GM12878 (cell line): ENCODE measurements at regions not wholly inside any gene's neighbourhood (a gene's known extent, or its start where the extent isn't known, plus 50 kb on each side); places are given as distances from the start of the nearest gene placed in this dataset.

Experiments
- ATAC-seq: fragments of 200-7000 bp; cut with Tn5 transposase; 3 replicates; pipeline ENCODE4 v1.9.1; 2020; ENCODE audit warnings: mild to moderate bottlenecking, moderate library complexity
- BruUV-seq: library from RNA; stranded (reverse); fragments of 400-500 nt; replicated peaks from 2 replicates; lab custom pipeline; 2021; lab: Mats Ljungman, UMichigan
- CTCF ChIA-PET: fragments of 300-600 bp; sonication (Branson Sonifier 250); formaldehyde crosslinking; extraction: SDS; loops from one replicate; lab custom pipeline; 2021; ENCODE audit warnings: inconsistent platforms; lab: Yijun Ruan, JAX
- POLR2A ChIA-PET: fragments of 350-600 bp; formaldehyde crosslinking; extraction: SDS; loops from one replicate; lab custom pipeline; 2021; ENCODE audit warnings: inconsistent platforms; lab: Charles Lee
- RAD21 ChIA-PET: fragments of 300-600 bp; sonication (Branson Sonifier 250); formaldehyde crosslinking; loops from one replicate; lab custom pipeline; 2023; ENCODE audit warnings: antibody characterized with exemption; ENCODE audit not compliant: unreplicated experiment; lab: Charles Lee
- SMC1A ChIA-PET: fragments of 300-600 bp; sonication (Branson Sonifier 250); formaldehyde crosslinking; loops from one replicate; lab custom pipeline; 2023; ENCODE audit not compliant: unreplicated experiment, uncharacterized antibody; lab: Charles Lee
- DNase-seq: peaks from one replicate; pipeline ENCODE4 v3.0.0-alpha.2; 2011; ENCODE audit warnings: low read depth, low spot score
- FAIRE-seq: peaks from 3 replicates; lab custom pipeline; 2011; peaks lifted over from hg19 to GRCh38; lab: Jason Lieb, UNC
- H2AFZ ChIP-seq: 2 replicates; pipeline ENCODE4 v1.6.0; 2011; ENCODE audit warnings: low read depth, low read length, control low read depth; ENCODE audit not compliant: control insufficient read depth
- H3K27ac ChIP-seq: 2 replicates; pipeline ENCODE4 v1.5.1; 2011; ENCODE audit warnings: control low read depth; ENCODE audit not compliant: control insufficient read depth, insufficient read depth
- H3K27me3 ChIP-seq, 2 experiments: replicated peaks in 1 of 2; 2 replicates each; pipeline versions ENCODE4 v1.6.0 to v1.6.1; 2011; ENCODE audit warnings: low read length in 1 of 2; ENCODE audit not compliant: control insufficient read depth in 2 of 2, insufficient read depth in 2 of 2
- H3K36me3 ChIP-seq, 2 experiments: 2 replicates each; pipeline ENCODE4 v1.5.1; 2011; ENCODE audit warnings: low read length in 1 of 2; ENCODE audit not compliant: control insufficient read depth in 2 of 2, insufficient read depth in 2 of 2
- H3K4me1 ChIP-seq: 2 replicates; pipeline ENCODE4 v1.6.1; 2011; ENCODE audit warnings: mild to moderate bottlenecking, low read length, moderate library complexity, mixed read lengths; ENCODE audit not compliant: control insufficient read depth, insufficient read depth
- H3K4me2 ChIP-seq: 2 replicates; pipeline ENCODE4 v1.6.0; 2011; ENCODE audit warnings: control low read depth; ENCODE audit not compliant: control insufficient read depth, insufficient read depth
- H3K4me3 ChIP-seq: fragments of 200-600 bp; sonication (generic); 2 replicates; pipeline ENCODE4 v1.5.1; 2016
- H3K79me2 ChIP-seq: 2 replicates; pipeline ENCODE4 v1.6.0; 2011; ENCODE audit warnings: low read length; ENCODE audit not compliant: control insufficient read depth, insufficient read depth
- H3K9ac ChIP-seq: 2 replicates; pipeline ENCODE4 v1.8.0; 2011; ENCODE audit warnings: low read length, control low read depth, mixed read lengths; ENCODE audit not compliant: control insufficient read depth, insufficient read depth
- H3K9me3 ChIP-seq: replicated peaks from 3 replicates; pipeline ENCODE4 v1.5.1; 2011; ENCODE audit warnings: mild to moderate bottlenecking, low read length; ENCODE audit not compliant: control insufficient read depth, insufficient read depth
- H4K20me1 ChIP-seq: 2 replicates; pipeline ENCODE4 v1.6.0; 2011; ENCODE audit not compliant: control insufficient read depth, insufficient read depth
- CBX5 ChIP-seq: sonication (generic); IDR thresholded peaks from 2 replicates; pipeline ENCODE4 v1.6.1; 2016; ENCODE audit warnings: low read depth, moderate library complexity, mild to moderate bottlenecking, inconsistent platforms
- CHD1 ChIP-seq: IDR thresholded peaks from 2 replicates; pipeline ENCODE4 v1.6.1; 2012; ENCODE audit warnings: low read depth, low read length, improper control_type of control experiment
- EP300 ChIP-seq, 2 experiments: fragments of 150-350 bp in 1 of 2; IDR thresholded peaks; 2 replicates each; pipeline ENCODE4 v1.6.1; 2011 to 2012; ENCODE audit warnings: low read depth in 2 of 2, low read length in 2 of 2, borderline replicate concordance in 1 of 2, improper control_type of control experiment in 1 of 2, inconsistent platforms in 1 of 2; ENCODE audit not compliant: control insufficient read depth in 1 of 2
- FOS ChIP-seq: IDR thresholded peaks from 3 replicates; pipeline ENCODE4 v1.6.1; 2011; ENCODE audit warnings: borderline replicate concordance; ENCODE audit not compliant: insufficient read length; ENCODE audit errors: extremely low read depth
- RAD21 ChIP-seq: IDR thresholded peaks from 2 replicates; pipeline ENCODE4 v1.6.1; 2011; ENCODE audit warnings: mild to moderate bottlenecking, low read depth, low read length, moderate library complexity; ENCODE audit not compliant: insufficient read depth
- SREBF1 ChIP-seq: IDR thresholded peaks from 2 replicates; pipeline ENCODE4 v1.6.1; 2012; ENCODE audit warnings: mild to moderate bottlenecking, low read length
- ZNF217 ChIP-seq: fragments of 450-650 bp; IDR thresholded peaks from 2 replicates; pipeline ENCODE4 v1.6.1; 2017; ENCODE audit warnings: antibody characterized with exemption, mild to moderate bottlenecking
- ZNF384 ChIP-seq: IDR thresholded peaks from 2 replicates; pipeline ENCODE4 v1.6.1; 2012; ENCODE audit warnings: low read depth, mild to moderate bottlenecking, low read length, improper control_type of control experiment, borderline replicate concordance
- WGBS: methylation state at CpG from one replicate; pipeline ENCODE4 v1.1.6; 2016; ENCODE audit warnings: low lambda C conversion rate; ENCODE audit not compliant: insufficient replicate concordance, insufficient coverage; ENCODE audit errors: missing lambda C conversion rate; 5-methylcytosine and 5-hydroxymethylcytosine counted together
- in situ Hi-C: fragments of 300-500 bp; cut with MboI; formaldehyde crosslinking; loops from 9 replicates; pipeline ENCODE4 v1.14.3; 2018; ENCODE audit warnings: mixed read lengths
- intact Hi-C: fragments of 100-400 bp; cut with micrococcal nuclease; formaldehyde crosslinking; loops from one replicate; pipeline ENCODE4 v1.14.2; 2022; ENCODE audit not compliant: unreplicated experiment
- TF ChIP-seq, protein P1 (sequence below): IDR thresholded peaks from 2 replicates; pipeline ENCODE4 v1.6.1; 2011; ENCODE audit warnings: borderline replicate concordance, low read depth, mild to moderate bottlenecking, moderate library complexity, mixed read lengths, low read length; ENCODE audit not compliant: insufficient read depth; ENCODE audit errors: extremely low read length

DNA sequence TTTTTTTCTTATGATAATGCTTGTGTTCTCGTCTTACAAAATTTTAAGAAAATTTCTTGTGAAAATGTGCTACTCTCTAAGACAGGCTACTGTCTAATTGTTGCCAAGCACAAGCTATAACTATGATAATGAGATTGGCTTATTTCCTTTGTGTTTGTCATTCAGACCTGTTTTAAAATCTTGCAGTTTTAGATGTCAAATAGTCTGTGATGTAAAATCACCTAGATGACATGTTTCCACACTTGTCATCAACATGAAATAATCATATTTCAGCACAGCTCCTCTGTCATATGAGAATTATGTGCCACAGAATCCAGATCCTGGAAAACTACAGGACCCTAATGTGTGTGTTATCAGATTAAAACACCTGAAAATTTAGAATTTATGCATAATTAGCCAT, 539.7 kb downstream of the USP25 start:
- SMC1A ChIA-PET, result interaction anchor here (0.9 kb wide), 1 partner anchor 11 kb away, joined by 3 read pairs; no protein-coding TSS in a partner anchor
- TF ChIP-seq FOS (no peak), ZNF384 (no peak), CBX5 (no peak), SREBF1 (no peak), EP300 (IDR thresholded peaks at IDR 0.05; ENCODE audit: borderline replicate concordance in 1 of 2, control insufficient read depth in 1 of 2, low read depth in 2 of 2, low read length in 2 of 2) (no peak), CHD1 (no peak), RAD21 (no peak), ZNF217 (no peak)
- TF ChIP-seq, protein P1, sequence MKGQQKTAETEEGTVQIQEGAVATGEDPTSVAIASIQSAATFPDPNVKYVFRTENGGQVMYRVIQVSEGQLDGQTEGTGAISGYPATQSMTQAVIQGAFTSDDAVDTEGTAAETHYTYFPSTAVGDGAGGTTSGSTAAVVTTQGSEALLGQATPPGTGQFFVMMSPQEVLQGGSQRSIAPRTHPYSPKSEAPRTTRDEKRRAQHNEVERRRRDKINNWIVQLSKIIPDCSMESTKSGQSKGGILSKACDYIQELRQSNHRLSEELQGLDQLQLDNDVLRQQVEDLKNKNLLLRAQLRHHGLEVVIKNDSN, result no peak
- in situ Hi-C loops (no loop called here), intact Hi-C loops (no loop called here)
- no peak for ATAC-seq
- WGBS, result 0% methylated on average over 1 of the region's 1 CpG
- no peak overlapping the region for H3K27ac ChIP-seq
- H3K27me3 ChIP-seq, result no peaks in the 10 kb centered on the region
- H3K79me2 ChIP-seq, result no peaks in the 10 kb centered on the region
- H3K4me3 ChIP-seq, result no peak overlapping the region
- no peak overlapping the region for H3K4me2 ChIP-seq
- DNase-seq, result no peak
- H2AFZ ChIP-seq, result no peak overlapping the region
- H3K9me3 ChIP-seq, result no peaks in the 10 kb centered on the region; the same call in 2 of the 3 replicates
- H3K4me1 ChIP-seq, result no peaks in the 10 kb centered on the region
- POLR2A ChIA-PET, result no interaction called here
- H4K20me1 ChIP-seq, result no peaks in the 10 kb centered on the region
- H3K36me3 ChIP-seq, result no peaks in the 10 kb centered on the region
- FAIRE-seq, result no peak
- BruUV-seq, result no TSS peak
- CTCF ChIA-PET, result no interaction called here
- no peak overlapping the region for H3K9ac ChIP-seq
- RAD21 ChIA-PET, result no interaction called here
